HG03045 (cell line): ENCODE measurements at regions not wholly inside any gene's neighbourhood (a gene's known extent, or its start where the extent isn't known, plus 50 kb on each side); places are given as distances from the start of the nearest gene placed in this dataset.

ENCODE experiments used
- ATAC-seq: cut with Tn5 transposase; IDR thresholded peaks from one replicate; pipeline ENCODE4 v1.9.1; 2021; ENCODE audit warnings: mild to moderate bottlenecking, moderate library complexity; ENCODE audit not compliant: unreplicated experiment

DNA sequence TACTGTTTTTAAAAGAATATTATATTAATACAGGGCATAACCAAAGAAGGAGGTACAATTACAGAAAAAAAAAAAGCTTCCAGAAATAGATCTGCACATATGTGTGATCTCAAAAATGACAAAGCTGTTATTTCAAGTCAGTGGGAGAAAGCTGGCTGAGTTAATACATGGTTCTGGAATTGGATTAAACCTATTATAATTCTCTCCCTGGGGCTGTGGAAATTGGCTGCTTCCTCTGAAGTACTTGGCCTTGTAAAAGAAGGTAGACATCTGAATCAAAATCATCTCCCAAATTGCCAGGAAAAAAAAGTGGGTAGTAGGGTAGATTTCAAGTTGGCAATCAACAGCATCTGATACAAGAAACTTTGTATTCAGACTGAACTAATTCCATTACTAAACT is 723.9 kb upstream of the ALCAM start:
- ATAC-seq: no peak

DNA sequence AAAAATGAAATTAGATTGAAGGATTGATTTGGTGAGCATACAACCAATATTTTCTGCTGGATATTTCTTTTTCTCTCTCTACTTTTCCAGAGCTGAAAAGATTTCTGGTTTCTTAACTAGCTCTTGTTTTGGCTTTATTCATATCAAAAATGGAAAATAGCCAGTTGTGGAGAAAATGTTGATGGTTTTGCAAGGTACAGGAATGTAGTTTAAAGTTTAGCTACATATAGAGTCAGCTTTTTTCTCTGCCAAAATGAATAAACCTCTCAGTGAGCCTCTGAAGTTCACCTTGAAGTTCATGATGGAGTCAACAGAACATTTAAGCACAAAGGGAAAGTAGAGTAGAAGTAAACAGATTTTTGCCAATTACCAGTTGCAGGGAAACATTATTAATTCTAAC is 720.5 kb upstream of the ALCAM start:
- no peak for ATAC-seq

DNA sequence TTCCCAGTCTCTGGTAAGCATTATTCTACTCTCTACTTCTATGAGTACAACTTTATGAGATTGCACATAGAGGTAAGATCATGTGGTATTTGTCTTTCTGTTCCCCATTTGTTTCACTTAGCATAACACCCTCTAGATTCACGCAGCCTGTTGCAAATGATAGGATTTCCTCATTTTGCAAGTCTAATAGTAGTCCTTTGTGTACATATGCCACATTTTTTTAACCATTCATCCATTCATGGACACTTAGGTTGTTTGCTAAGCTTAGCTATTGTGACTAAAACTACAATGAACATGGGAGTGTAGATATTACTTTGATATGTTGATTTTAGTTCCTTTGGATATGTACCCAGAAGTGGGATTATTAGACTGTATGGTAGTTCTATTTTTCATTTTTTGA is 717.9 kb upstream of the ALCAM start:
- ATAC-seq: no peak

DNA sequence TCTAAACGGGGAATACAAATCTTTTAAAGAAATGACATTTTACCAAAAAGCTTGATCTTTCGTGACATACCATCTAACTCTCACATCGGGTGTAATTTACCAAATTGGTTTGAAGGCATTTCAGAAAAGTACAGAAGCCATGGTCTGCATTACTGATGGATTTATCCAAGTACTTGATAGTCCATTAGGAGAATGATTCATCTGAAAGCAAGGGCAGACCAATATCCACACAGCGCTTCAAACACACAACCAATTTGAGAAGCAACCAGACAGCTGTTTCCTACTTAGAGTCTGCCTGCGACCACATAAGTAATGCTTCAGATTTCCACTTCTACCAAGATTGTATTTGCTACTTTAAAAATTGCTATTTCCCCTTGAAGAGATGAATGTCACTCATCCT is 697.6 kb upstream of the ALCAM start:
- no peak for ATAC-seq

DNA sequence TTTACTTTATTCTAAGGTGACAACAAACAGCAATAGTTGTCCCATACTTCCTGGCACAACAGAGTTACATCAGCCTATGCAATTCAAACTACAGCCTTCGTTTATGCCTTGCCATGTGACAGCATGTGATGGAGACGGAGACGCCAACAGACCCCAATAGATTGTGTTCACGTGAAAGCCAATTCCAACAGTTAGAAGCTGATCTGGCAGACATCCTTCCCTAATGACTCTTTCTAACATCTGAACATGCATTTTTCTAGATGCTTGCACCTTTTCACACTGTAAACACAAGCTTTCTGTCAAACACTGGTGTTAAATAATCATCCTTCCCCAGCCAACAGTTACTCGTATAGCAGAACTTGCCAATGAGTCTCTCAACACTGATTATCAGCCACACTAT is 694.4 kb upstream of the ALCAM start:
- ATAC-seq: no peak

DNA sequence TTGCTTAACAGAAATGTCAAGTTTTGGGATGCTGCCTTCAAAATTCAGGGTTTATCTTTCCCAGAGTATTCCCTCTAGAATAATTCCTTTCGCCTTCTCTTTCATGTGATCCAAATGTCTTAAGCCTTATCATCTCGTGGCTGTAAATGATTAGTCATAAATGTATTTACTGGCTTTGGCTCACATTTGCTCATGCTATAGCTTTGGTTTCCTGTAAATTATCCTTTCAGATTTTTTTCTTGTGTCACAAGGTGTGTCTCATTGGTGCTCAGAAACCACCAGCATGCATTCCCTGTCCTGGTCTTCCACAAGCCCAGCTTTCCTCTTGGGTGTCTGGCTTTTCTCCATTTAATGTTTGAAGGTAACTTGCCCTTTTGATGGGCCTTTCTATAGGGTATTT is 692.7 kb upstream of the ALCAM start:
- ATAC-seq: no peak

DNA sequence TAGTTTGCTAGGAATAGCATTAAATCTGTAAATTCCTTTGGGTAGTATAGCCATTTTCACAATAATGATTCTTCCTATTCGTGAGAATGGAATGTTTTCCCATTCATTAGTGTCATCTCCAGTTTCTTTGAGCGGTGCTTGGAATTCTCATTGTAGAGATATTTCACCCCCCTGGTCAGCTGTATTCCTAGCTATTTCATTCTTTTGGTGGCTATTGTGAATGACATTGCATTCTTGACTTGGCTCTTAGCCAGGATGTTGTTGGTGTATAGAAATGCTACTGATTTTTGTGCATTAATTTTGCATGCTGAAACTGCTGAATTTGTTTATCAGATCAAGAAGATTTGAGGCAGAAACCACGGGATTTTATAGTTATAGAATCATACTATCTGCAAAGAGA is 690.5 kb upstream of the ALCAM start:
- no peak for ATAC-seq

DNA sequence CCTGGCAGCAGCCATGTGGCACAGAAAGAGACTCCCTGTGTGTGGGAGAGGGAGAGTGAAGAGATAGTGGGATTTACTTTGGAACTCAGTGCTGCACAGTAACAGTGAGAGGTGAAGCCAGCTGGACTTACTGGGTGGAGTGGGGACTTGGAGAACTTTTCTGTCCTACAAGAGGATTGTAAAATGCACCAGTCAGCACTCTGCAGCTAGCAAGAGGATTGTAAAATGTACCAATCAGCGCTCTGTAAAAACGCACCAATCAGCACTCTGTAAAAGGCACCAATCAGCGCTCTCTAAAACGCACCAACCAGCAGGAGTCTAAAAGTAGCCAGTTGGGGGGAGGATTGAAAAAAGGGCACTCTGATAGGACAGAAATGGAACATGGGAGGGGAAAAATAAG is 688.8 kb upstream of the ALCAM start:
- ATAC-seq: no peak

DNA sequence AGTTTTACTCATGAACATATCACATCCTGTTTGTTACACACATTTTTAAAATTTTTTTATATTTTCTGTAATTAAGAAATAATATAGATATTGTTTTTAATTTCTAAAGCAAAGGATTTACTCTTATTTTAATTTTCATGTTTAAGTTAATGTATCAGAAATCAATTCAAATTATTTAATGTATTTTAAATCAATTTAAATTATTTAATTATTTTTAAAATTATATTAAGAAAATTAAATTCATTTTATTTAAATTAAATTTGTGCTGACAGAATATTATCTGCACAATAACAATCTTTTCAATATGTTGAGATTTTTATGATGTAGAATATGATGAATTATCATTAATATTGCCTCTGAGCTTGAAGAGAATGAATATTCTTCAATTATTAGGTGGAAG is 681.2 kb upstream of the ALCAM start:
- no peak for ATAC-seq

DNA sequence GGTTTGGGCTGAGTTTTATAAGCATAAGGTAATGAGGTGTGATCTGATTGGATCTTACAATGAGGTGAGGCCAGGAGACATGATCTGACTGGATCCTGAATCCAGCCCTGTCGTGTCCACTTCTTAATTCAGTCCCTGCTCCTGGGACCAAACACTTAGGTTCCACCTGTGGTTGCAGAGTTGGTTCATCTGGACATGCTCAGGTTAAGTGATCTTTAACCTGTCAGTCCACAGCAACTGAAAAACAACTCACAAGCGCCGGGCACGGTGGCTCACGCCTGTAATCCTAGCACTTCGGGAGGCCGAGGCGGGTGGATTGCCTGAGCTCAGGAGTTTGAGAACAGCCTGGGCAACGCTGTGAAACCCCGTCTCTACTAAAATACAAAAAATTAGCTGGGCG is 679.3 kb upstream of the ALCAM start:
- no peak for ATAC-seq

DNA sequence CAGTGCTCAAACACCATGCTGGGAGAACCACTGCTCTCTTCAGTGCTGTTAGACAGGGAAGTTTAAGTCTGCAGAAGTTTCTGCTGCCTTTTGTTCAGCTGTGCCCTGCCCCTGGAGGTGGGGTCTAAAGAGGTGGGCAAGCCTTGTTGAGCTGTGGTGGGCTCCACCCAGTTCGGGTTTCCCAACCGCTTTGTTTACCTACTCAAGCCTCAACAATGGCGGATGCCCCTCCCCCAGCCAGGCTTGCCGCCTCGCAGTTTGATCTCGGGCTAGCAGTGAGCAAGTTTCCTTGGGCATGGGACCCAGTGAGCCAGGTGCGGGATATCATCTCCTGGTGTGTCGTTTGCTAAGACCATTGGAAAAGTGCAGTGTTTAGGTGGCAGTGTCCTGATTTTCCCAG is 670.2 kb upstream of the ALCAM start:
- no peak for ATAC-seq

DNA sequence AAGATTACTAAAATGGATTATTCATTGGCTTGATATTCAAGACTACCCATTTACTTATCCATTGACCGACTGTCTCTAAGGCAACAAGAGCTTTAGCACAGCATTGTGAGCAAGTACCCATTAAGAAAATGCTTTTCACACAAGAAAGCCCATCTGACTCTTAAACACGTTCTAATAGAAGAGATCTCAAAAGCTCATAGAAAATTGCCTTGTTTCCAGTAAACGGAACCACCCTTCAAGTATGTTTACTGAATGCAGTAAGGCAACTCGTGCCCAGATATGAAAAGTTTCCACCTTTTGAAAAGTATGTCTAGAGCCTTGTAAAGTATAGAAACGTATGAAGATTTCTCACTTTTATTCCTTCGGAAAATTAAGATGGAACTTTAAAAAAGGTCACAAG is 655.3 kb upstream of the ALCAM start:
- ATAC-seq: no peak

DNA sequence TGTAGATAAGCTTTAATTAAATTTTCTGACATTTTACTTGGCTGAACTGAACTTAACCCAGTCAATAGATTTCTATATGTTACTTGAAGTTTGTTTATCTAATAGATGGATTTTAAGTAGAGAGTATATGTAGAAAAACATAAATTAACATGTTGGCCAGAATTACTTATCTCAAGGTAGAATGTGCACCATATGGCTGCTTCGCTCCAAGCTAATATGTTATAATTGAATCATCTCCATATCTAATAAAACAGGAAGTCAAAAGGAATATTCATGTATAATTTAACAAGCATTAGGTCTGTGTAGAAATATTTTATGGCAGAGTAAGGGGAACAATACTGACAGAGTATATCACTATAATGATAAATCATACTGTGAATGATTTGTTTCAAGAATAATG is 650.7 kb upstream of the ALCAM start:
- ATAC-seq: no peak

DNA sequence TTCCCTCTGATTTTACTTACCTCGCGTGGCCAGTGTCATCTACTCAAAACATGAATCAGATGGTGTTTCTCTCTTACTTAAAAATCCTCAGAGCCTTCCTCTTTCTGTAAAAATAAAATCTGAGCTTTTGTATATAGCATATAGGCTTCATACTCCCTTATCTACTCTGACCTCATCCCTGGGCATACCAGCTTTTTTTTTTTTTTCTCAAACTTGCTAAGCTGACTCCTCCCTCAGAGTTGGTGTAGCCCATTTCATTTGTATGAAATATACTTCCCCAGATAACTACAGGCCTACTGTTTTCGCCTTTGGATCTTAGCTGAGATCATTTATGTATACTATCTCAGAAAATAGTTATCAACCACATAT is 648.9 kb upstream of the ALCAM start:
- no peak for ATAC-seq

DNA sequence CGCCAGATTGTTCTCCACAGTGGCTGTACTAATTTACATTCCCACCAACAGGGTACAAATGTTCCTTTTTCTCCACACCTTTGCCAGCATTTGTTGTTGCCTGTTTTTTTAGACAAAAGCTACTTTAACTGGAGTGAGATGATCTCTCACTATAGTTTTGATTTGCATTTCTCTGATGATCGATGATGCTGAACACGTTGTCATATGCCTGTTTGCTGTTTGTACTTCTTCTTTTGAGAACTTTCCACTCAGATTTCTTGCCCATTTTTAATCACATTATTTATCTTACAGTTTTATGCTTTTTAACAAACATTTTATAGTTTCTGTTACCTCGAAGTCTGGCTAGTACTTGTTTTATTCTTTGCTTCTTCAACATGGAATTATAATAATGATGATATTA is 643.7 kb upstream of the ALCAM start:
- ATAC-seq: no peak

DNA sequence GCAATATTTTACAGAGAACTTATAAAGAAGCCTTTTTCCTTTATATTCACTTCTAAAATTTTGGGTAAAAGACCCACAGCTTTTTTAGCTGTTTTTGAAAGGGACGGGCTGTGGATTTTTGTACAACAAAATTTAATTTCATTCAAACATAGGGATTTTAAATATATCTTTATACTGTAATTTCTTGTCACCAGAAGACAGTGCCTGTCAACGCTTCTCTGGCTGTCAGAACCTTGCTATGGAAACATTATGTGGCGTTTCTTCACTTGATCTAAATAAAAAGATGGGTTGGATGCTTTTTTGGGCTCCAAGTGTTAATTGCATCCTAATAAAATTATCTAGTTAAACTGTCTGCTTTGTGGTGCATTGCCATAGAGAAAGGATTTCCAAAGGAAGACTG is 635.6 kb upstream of the ALCAM start:
- no peak for ATAC-seq

DNA sequence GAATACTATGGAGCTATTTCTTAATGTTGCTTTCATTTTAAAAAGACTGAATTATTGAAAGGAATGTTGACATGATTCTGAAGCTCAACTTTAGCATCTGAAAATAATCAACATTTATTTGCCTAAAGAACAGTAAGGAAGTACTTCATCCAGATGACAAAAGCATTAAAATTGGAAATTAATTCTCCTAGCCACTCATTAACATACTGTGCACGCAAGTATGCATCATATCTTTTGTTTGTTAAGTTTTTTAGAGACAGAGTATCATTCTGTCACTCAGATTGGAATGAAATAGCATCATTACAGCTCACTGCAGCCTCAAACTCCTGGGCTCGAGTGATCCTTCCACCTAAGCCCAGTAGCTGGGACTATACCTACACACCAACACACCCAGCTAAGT is 632.1 kb upstream of the ALCAM start:
- ATAC-seq: no peak

DNA sequence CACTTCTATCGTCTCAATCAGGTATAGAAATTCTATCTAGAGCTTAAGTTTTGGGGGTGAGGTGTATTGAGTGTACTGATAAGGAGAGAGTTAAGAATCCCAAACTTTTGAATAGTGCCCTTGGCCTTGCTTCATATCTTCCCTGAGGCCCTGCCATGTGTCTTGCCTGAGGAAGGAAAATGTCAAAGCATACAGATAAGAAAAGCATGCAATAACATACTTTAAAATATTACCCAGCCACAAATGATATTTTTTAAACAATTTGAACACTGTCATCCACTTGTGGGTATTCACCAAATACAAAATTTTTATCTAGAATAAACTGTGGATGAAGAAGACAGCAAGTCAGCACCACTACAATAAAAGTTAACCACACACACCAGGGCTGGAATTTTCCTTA is 631.0 kb upstream of the ALCAM start:
- no peak for ATAC-seq

DNA sequence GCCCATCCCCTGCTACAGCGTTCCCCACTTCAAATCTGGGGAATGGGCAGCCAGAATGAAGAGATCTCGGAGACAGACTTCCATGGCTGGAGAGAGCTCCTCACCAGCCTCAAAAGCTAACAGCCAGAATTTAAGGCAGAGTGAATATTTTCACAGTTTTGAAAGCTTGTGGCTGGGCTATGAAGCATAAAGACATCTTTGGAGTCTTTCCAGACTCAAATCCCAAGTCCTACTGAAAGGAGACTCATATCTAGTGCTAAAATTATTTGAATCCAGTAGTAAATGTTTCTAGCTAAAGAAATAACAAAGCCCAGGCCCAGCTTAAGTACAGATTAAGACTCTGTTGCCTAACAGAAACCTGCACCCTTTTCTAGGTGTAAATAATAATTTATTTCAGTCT is 628.4 kb upstream of the ALCAM start:
- no peak for ATAC-seq

DNA sequence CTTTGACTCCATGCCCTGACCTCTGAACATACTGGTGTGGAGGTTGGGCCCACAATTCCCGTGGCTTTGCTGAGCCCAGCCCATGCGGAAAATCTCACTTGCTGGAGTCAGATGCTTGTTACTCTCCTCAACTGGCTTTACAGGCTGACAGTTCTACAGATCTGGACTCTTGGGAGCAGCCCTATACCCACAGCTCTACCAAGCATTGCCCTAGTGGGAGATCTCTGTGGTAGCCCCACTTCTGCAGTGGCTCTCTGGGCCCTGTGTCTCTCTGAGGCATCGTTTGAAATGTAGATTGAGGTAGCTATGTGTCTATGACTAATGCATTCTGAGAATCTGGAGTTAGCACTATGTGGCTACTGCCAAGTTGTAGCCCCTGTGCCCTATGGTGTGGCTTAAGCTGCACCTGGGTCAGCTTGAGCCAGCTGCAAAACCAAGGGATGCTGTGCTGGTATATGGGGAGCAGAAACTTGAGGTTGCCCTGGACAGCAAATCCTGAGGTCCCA is 625.8 kb upstream of the ALCAM start:
- ATAC-seq: no peak

DNA sequence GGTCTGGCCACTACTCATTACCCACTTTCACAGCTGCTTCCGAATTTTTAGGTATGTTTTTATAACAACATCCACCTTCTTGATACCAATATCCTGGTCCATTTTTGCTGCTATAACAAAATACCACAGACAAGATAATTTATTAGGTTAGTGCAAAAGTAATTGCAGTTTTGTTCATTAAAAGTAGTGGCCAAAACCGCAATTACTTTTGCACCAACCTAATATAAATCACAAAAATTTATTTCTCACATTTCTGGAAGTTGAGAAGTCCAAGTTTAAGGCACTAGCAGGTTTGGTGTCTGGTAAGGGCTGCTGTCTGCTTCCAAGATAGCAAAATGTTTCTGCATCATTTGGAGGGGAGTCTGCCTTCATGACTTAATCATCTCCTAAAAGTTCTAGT is 624.7 kb upstream of the ALCAM start:
- ATAC-seq: no peak

DNA sequence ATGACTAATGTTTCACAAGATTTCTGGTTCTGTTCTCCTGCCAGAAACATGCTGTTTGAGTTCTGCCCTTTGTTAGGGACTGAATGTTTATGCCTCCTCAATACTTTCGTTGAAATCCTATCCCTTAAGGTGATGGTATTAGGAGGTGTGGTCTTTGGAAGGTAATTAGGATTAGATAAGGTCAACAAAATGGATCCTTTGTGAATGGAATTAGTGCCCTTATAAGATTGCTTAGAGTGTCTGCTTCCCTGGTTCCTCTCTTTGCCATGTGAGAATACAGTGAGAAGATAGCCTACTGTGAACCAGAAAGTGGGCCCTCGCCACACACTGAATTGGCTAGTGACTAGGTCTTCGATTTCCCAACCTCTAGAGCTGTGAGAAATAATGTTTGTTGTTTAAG is 621.4 kb upstream of the ALCAM start:
- ATAC-seq: no peak

DNA sequence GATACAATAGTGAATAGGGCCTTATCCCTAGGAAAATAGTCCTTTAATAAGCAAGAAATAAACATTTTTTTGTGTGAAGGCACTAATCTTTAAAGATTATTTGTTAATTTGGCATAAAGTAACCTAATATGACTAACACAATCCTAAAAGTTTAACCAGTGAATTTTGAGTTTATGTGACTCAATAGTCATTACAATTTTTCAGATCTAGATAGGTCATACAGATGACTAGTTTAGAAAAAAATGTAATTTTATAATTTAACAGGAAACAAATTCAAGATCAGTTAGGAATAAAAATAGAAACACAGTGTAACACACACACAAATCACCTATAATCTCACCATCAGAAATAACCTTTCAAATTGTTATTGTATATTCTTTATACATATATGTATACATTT is 620.7 kb upstream of the ALCAM start:
- no peak for ATAC-seq

DNA sequence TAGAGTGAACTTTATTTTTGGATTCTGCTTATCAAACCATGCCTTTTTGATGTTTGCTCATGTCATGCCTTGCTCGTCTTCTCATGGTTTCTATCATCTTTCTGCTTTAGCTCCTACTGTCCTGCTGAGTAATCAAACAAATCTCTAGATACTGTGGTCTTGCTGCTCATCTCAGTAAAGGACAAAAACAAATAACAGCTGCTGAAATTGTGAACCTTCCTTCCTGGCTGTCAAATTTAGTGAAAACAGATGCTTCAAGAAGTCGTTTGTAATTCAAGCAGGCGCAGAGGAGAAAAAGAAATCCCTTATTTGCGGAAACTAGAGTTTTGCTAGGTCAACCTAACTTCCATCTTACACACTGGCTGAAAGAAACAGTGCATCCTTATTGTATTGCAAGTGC is 616.1 kb upstream of the ALCAM start:
- no peak for ATAC-seq
